Left colon (tissue), 2 donors: ENCODE measurements at regions not wholly inside any gene's neighbourhood (a gene's known extent, or its start where the extent isn't known, plus 50 kb on each side); places are given as distances from the start of the nearest gene placed in this dataset.

ENCODE experiments used
- ATAC-seq: fragments of 200-7000 bp; cut with Tn5 transposase; one replicate; pipeline ENCODE4 v1.9.1; 2020; ENCODE audit warnings: mild to moderate bottlenecking, moderate library complexity
- DNase-seq, 2 donors: peaks; one replicate each; pipeline ENCODE4 v3.0.0-alpha.2; 2020
- intact Hi-C, 2 donors: fragments of 100-400 bp; cut with DNase I in 1 of 2; cut with micrococcal nuclease in 1 of 2; formaldehyde crosslinking; loops; one replicate each; pipeline versions ENCODE4 v1.11.2 to v1.14.0; 2022; cut with DNase I, micrococcal nuclease
- donor health status: DM: no; HTN: no; CAD: no.
- donor health status: DM: yes; HTN: yes; CAD: no.

DNA sequence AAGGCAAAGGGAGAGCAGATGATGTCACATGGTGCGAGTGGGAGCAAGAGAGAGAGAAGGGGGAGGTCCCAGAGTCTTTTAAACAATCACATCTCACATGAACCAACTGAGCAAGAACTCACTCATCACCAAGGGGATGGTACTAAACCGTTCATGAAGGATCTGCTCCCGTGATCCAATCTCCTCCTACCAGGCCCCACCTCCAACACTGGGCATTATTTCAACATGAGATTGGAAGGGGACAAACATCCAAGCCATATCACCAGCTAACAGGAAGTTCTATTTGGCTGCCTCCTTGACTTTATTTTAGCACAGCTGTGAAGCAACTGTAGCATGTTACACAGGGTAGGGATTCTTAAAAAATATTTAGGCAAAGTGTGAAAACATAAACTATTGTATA is 102.5 kb downstream of the DDIT4L start:
- ATAC-seq: no peak
- no peak for DNase-seq
- intact Hi-C loops: no loop called here

DNA sequence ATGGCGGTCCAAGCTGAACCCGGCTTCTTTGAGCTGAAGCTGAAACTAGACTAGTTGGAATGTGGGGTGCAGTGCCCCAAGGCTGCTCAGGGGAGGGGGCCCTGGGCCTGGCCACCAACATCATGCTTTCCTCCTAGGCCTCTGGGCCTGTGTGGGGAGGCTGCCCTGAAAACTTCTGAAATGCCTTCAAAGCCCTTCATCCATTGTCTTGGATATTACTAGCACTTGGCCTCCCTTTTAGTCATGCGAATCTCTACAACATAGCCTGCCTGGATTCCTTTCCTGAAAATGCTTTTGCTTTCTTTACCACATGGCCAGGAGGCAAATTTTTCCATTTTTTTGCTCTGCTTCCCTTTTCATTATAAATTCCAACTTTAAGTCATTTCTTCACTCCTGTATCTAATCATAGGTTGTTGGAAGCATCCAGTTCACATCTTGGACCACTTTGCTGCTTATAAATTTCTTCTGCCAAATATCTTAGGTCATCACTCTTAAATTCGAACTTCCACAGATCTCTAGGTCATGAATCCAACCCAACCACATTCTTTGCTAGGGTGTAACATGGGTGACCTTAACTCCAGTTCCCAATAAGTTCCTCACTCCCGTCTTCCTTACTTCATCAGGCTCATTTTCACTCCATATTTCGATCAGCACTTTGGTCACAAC is 103.4 kb downstream of the DDIT4L start:
- DNase-seq (no peak), ATAC-seq (no peak)
- intact Hi-C loops: no loop called here

DNA sequence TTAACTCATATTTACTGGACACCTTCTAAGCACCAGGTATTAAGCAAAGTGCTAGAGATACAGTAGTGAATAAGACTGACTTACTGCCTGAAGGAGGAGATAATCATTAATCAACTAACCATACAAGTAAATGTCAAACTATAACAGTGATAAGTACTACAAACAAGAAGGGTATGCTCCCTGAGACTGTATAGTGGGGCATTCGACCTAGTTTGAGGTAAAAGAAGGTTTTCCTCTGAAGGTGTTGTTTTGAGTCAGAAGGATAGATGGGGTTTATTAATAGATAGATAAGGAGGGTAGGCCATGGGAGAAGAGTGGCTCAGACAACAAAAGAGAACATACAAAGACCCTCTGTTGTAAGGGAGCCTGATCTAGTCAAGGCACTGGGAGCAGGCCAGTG is 105.4 kb downstream of the DDIT4L start:
- DNase-seq (no peak), ATAC-seq (no peak)
- intact Hi-C loops: no loop called here

DNA sequence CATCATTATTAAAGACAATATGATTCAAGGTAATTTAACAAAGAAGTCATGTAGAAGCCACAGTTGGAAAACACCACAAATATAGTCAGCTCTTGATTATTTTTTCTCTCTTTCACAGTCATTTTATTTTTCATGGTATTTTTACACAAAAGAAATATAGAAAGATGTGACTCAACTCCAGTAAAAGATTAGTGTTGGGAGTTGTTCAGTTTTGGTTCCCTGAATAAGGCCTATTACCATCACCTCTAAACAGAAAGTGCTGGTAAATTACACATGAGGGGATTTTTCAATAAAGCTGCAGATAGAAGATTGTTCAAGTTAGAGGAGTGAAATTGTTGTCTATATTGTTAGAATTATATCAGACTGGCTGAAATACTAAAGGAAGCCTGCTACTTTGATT is 107.0 kb downstream of the DDIT4L start:
- ATAC-seq: no peak
- no peak for DNase-seq
- intact Hi-C loops: no loop called here

GRCh38 chr4:100082852-100083251 is 107.4 kb downstream of the DDIT4L start:
- DNase-seq: no peak
- no peak for ATAC-seq
- intact Hi-C loops: no loop called here

- no peak for ATAC-seq
- DNase-seq: no peak
- intact Hi-C loops: no loop called here
Measured at GRCh38 chr4:100081491-100081890, 108.8 kb downstream of the DDIT4L start.

GRCh38 chr4:100079264-100079663 is 111.0 kb downstream of the DDIT4L start:
- ATAC-seq: no peak
- intact Hi-C loops: no loop called here
- DNase-seq: no peak

GRCh38 chr4:100076753-100077152 is 113.5 kb downstream of the DDIT4L start:
- no peak for DNase-seq
- intact Hi-C loops: no loop called here
- no peak for ATAC-seq

DNA sequence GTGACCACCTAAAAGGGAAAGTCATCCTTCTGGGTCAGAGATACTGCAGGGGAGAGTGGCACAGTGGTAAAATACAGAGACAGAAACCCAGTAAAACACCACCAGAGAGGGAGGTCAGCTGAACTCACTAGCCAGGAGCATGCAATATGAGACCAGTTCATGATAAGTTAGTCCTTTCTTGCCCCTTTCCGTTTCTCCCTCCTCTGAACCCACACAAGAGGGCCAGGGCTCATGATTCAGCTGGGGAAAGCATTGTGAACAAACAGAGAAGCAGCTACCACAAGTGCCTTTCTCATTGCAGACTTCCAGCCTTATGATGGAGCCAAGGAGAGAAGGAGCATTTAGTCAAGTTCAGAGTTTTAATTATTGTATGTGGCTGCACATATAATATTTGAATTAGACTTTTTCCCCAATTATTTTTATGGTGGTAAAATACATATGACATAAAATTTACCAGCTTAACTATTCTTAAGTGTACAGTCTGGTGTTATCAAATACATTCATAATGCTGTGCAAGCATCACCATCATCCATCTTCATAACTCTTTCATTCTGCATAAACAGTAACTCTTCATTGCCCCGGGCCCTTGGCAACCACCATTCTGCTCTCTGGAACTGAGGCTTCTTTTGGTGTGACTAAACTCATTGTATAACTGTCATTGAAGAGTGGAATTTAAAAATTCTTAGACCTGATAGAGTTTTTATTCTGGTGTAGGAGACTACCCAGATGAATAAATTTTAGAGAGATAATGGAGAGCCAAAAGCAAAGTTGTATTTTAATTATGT is 114.6 kb downstream of the DDIT4L start:
- ATAC-seq: no peak
- intact Hi-C loops: no loop called here

GRCh38 chr4:100075056-100075455 is 115.2 kb downstream of the DDIT4L start:
- ATAC-seq: no peak
- intact Hi-C loops: no loop called here
- no peak for DNase-seq

More for the DNA sequence above, 114.6 kb downstream of the DDIT4L start:
- DNase-seq: no peak

GRCh38 chr4:100071506-100071905 is 118.8 kb downstream of the DDIT4L start:
- no peak for DNase-seq
- intact Hi-C loops: no loop called here
- no peak for ATAC-seq

DNA sequence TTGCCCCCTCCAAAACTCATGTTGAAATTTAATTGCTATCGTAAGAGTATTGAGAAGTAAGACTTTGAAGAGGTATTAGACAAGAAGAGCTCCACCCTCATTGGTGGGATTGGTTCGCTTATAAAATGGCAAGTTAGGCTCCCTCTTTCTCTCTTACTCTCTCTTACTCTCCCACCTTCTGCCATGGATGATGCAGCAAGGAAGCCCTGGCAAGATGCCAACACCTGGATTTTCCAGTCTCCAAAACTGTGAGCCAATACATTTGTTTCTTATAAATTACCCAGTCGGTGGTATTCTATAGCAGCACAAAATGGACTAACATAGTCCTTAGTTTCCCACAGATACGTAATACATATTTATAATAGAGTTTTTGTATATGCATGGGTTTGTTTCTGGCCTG is 119.4 kb downstream of the DDIT4L start:
- ATAC-seq (no peak), DNase-seq (no peak)
- intact Hi-C loops: no loop called here

GRCh38 chr4:100069207-100069606 is 119.1 kb upstream of the H2AZ1 start:
- DNase-seq (no peak), ATAC-seq (no peak)
- intact Hi-C loops: no loop called here

DNA sequence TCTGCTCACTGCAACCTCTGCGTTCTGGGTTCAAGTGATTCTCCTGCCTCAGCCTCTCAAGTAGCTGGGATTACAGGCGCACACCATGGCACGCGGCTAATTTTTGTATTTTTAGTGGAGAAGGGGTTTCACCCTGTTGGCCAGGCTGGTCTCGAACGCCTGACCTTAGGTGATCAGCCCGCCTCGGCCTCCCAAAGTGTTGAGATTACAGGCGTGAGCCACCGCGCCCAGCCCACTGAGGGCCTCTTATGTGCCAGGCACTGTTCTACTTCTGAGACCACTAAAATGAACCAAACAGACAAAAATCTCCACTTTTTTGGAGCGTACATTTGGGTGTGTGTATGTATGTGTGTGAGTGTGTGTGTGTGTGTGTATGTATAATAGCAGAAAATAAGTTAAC is 117.2 kb upstream of the H2AZ1 start:
- DNase-seq (no peak), ATAC-seq (no peak)
- intact Hi-C loops: no loop called here

DNA sequence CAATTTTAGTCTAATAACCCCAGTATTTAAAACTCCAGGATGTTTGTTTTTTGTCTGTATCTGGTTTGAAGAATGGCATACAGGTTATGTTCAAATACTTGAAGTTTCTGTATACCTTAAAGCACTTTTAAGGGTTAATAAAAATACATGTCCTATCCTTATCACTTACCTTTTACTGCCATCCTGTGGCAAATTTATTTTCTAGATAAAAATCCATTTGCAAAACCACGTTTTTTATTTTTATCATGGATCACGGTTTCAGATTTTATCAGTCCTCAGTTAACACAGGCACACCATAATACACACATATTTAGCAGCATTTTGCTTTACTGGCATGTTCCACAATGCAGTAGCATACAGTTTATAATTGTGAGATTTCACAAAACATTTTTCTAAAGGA is 113.3 kb upstream of the H2AZ1 start:
- ATAC-seq (no peak), DNase-seq (no peak)
- intact Hi-C loops: no loop called here

DNA sequence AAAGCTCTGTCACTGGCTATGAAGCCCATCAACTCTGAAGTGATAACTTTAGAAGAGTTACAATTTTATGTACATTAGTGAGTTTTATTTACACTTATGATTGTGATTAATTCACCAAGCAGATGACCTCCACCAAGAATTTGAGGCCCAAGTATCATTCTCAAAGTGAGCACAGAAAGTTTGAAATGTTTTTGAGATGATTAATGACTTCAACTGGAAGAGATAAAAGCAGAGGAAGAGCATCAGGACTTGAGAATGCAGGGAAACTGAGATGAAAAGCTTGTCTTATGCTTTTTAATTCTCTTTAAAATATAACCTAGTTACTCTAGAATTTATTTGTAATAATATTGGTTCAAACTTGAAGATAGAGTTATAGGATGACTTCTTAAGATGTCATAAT is 112.8 kb upstream of the H2AZ1 start:
- intact Hi-C loops: no loop called here
- DNase-seq (no peak), ATAC-seq (no peak)

DNA sequence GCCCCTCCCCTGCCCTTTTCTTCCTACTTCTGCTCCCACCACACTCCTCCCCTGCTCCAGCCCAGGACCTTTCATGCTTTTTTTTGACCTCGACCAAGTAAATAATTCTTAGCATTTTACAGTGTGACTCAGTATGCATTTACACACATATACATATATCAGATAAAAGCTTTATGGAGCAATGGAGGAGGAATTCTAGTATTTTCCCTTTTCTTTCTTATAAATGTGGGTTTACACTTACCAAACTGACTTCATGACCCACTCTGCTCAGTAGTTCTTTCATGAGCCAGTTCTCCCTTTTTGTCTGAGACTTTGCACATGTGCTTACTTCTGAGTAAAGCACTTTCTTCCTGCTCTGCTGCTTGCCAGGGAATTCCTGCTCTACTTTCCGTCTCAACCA is 111.8 kb upstream of the H2AZ1 start:
- ATAC-seq (no peak), DNase-seq (no peak)
- intact Hi-C loops: no loop called here

GRCh38 chr4:100060765-100061416 is 110.8 kb upstream of the H2AZ1 start:
- no peak for DNase-seq
- ATAC-seq: no peak
- intact Hi-C loops: no loop called here

GRCh38 chr4:100059467-100059866 is 109.4 kb upstream of the H2AZ1 start:
- ATAC-seq: no peak
- no peak for DNase-seq
- intact Hi-C loops: no loop called here

DNA sequence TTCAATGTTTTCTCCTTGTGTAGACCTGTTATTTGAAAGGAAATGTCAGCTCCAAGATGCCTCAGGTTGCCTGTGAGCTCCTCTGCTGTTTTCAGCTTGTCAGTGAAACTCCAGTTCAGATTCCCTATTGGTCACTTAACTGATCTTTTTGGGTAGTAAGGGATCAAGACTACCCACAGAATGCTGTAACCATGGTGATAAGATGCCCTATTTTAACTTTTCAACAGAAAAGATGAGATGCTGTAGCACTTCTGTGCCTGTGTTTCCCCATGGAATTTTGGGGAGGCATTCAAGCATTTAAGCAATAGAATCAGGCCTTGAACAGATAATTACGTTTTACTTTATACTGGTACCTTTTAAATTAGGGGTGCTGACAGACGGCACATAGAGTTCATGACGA is 106.6 kb upstream of the H2AZ1 start:
- DNase-seq (no peak), ATAC-seq (no peak)
- intact Hi-C loops: no loop called here
